GM21526 (cell line): ENCODE measurements at regions not wholly inside any gene's neighbourhood (a gene's known extent, or its start where the extent isn't known, plus 50 kb on each side); places are given as distances from the start of the nearest gene placed in this dataset.

Source experiments
- ATAC-seq: cut with Tn5 transposase; IDR thresholded peaks from one replicate; pipeline ENCODE4 v1.9.1; 2021; ENCODE audit warnings: moderate library complexity; ENCODE audit not compliant: unreplicated experiment, low FRiP score

DNA sequence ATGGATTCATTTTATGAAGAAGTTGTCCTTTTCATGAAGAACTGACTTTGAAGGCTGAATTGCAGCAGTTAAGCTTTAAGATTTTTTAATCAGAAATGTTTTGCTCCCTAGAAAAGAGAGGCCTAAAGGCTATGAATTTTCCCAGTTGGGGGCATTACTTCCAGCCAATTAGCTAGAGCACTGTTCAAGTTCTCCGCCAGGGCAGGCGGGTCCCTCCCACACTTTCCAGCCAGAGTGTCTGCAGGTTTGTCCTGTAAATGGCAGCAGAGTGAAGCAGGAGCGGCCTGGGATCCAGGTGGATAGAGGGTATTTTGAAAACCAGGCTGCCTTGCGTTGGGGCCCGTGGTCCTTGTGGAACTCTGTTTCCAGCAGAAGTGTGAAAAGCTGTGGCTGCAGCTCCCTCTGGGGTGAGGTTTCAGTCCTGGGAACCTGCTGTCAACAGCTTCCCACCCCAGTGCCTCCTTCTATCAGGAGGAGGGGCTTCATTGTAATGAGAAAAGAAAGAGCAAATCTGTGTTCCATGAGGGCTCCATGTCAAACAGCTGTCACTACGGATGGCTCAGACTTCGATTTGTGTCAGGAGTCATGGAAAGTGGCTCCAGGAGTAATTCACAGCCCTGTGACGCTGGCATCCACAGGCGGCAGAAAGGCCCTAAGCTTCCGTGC lies 210.7 kb upstream of the TMEM132C start:
- ATAC-seq = no peak

DNA sequence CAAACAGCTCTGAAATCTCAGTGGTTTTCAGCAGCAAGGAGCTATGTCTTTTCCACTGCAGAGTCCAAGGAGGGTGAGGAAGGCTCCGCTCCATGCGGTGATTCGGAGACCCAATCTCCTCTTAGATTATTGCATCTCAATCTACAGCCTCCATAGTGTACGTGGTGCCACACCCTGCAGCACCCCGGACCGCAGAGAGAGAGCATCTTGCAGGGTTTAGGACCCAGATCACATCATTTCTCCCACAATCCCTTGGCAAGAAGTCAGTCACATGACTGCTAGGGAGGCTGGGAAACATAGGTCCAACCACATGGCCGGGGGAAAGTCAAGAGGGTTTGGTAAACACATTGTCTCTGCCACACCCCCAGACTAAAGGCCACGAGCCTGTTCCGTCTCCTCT lies 209.4 kb upstream of the TMEM132C start:
- ATAC-seq = no peak

DNA sequence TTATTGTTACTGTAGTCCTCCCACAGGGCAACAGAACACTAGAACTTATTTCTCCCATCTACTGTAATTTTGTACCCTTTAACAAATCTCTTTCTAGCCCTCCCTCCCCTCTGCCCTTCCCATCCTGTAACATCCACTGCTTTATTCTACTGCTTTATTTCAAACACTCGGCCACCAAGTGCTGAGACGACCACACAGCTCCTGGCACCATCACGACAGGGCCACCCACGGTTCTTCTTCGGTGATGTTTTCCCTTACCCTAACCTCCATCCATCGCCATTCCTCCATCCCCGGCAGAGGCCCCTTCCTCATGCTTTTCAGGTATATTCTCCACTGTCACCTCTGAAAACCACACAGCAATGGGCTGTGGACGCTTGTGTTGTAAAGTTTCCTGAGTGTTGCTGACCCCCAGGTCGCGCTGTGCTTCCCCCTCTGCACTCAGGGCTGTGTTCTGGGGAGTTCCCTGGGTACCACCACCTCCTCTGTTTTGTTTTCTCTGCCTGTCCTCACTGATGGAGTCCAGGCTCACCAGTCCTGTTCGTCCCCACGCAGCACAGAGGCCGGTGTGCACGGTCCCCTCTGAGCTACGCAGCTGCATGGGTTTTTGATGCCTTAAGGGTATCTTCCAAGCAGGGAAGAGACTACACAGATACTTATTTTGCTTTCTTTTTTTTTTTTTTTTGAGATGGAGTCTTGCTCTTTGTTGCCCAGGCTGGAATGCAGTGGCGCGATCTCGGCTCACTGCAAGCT lies 207.2 kb upstream of the TMEM132C start:
- ATAC-seq = no peak

DNA sequence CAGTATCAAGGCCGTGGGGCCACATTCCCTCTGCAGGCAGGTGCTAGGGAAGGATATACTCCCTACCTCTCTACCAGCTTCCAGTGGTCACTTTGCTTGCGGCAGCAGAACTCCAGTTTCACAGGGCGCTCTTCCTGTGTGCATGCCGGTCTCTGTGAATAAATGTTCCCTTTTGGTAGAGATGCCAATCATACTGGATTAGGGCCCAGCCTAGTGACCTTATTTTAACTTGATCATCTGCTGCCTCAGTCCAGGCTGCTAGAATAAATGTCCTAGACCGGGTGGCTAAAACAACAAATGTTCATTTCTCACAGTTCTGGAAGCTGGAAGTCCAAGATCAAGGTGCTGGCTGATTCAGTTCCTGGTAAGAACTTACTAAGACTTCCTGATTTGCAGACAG lies 198.8 kb upstream of the TMEM132C start:
- ATAC-seq = no peak

DNA sequence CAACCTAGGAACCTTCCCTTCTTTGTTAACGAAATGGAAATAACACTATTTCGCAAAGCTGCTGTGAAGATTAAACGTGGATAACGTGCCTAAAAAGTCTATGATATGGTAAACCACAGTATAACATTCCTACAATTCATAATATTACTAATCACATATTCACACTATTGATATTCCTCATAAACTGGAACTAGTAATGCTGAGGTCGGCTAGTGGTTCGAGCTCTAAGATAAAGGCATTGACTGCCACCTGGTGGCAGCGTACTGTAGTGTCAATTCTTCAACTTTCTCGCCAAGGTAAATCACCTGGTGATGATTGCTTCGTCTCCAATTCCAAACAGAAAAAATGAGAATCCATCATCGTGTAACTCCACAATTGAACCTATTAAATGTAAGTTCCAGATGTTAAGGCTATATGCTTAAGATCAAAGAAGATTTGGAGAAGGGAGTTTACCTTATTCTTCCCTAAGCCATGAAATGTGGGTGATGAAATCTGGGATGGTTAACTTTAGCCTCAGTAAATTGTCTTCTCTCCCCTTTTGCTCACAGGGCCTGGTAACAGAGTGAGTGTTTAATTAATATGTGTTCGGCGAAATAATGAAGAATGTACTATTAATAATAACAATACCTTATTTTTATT lies 197.5 kb upstream of the TMEM132C start:
- no peak for ATAC-seq

DNA sequence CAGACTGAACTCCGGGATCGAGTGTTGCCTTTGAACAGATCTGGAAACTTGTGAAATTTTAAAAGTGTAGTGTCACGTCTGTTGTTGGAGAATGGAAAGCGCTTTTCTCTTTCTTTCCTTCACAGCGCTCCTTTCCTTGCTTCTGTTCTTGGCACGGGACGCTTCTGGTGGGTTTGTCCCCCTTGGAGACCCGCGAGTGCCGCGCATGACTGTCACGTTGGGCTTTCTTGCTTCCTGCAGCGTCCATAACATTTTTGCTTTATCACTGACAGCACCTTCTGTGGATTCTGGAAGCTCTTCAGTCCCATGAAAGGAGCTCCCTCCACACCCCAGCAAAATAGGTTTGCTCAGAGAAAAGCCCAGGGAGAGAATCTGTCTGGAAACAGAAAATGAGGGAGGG lies 193.0 kb upstream of the TMEM132C start:
- ATAC-seq = no peak

DNA sequence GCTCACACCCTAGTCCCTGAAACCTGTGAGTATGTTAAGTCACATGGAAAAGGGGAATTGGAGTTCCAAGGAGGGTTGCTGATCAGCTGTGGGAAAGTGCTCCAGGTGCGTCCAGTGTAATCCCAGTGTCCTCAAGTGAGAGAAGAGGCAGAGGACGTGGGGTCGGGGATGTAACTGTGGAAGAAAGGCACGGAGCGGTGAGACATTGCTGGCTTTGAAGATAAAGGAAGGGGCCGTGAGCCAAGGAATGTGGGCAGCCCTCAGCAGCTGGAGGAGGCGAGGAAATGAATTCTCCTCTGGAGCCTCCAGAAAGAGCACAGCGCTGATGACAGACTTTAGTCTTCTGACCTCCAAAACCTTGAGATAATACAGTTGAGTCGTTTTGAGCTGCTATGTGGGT lies 191.6 kb upstream of the TMEM132C start:
- no peak for ATAC-seq

DNA sequence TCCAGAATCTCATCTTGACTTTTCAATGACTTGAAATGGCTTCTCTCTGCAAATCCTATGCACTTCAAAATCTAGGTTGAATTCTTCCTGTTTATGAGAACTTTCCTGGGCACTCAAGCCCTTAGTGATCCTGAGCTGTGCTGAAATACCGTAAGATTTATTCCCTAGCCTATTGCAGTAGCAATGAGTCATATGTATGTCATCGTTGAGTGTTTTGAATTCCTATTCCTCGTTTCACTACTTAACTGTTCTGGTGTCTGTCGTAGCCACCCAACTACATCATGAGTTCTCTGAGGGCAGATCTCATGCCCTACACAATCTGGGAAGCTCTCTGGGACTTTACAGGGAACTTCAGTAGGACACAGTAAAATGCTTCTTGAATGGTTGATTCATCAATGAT lies 190.8 kb upstream of the TMEM132C start:
- no peak for ATAC-seq

DNA sequence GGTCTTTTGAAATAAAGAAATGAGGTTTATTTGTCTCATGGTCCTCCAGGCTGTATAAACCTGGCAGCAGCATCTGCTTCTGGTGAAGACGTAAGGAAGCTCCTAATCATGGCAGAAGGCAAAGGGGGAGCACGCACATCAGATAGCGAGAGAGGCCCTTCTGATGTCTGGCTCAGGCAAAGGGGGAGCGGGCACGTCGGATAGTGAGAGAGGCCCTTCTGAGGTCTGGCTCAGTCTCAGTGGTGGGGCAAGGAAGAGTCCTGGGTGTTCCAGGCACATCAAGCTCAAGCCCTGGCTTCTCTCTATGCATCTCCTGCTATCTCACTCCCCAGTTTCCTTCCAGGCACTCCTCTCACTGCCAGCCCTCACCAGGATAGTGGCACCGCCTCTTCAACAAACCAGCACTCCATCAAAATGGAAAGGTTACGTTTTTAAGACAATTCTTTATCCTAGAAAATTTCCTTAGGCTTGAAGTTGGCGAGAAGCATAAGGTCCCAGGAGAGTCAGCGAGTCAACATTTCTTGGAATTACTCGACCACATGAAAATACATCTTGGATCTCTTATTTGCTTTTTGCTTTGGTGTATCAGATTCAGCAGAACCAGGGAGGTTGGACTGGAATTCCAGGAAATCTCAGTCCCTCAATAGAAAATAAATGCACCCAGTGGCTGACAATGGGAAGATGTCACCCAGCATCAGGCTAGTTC lies 189.6 kb upstream of the TMEM132C start:
- no peak for ATAC-seq

DNA sequence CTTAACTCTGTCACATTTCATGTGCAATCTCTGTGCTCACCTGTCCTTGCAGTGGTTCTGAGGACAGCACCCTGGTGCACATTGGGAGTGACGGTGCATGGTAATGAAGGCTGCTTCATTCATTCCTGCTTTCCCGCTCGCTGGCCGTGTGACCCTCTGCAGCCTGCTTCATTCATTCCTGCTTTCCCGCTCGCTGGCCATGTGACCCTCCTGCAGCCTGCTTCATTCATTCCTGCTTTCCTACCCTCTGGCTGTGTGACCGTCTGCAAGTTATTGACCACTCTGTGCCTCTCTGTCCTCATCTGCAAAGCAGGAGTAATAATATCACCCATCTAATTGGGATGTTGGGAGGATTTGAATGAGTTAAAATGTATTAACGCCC lies 189.1 kb upstream of the TMEM132C start:
- ATAC-seq = no peak

DNA sequence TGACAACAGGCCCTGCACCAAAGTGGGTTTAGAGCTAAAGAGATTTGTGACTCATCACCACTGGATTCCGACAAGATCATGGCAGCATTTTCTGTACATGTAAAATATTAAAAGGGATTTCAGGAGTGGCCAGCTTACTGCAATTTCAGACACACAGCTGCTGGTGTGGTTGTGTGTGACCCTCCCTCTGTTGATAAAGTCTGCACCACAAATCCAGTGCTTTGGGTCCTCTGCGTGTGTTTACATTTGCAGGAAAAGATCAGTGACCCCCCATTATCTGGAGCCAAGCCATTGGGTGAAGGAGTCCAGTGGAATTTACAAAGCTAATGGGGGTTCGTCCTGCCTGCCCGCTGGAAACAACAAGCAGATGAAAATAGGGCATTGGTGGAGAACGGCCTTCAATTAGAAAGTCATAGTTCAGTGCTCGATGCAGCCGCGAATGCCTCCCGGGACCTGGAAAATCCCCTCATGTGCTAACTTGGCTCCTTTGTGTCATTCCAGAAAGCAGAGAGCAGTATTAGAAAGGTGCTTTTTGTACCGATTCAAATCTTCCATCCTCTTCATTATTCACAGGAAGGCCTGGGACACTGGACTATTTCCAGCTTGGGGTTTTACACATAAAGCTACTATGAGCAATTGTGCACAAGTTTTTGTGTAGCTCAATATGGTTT lies 188.5 kb upstream of the TMEM132C start:
- ATAC-seq = no peak

DNA sequence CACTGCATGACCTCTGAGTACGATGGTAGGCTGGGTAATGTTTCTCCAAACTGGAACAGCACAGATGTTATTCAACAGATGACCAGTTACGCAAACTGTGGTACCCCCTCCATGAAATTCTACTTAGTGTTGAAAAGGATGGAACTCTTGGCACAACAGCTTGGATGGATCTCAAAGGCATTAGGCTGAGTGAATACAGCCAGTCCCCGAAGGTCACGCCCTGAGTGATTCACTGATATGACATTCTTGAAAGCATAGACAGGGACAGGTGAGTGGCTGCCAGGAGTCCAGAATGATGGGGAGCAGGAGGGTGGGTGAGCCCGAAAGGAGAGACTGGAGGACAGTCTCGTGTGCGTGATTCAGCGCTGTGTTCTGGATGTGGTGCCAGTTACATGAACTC lies 187.5 kb upstream of the TMEM132C start:
- no peak for ATAC-seq

DNA sequence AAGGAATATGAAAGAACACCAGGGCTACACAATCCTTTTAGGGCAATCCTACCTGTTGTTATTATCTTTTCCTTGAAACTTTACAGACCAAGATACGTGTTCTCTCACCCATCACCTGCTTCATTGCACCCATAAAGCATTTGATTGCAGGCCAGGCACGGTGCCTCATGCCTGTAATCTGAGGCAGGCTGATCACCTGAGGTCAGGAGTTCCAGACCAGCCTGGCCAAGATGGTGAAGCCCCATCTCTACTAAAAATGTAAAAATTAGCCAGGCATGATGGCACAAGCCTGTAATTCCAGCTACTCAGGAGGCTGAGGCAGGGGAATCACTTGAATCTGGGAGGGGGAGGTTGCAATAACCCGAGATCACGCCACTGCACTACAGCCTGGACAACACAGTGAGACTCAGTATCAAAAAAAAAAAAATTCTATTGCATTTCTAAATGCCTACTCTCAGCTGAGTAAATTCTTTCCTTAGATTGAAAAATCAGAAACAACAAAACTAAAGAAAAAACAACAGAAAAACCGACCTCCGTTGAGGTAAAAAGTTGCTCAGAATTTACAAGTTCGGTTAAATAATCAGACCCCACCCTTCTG lies 183.7 kb upstream of the TMEM132C start:
- no peak for ATAC-seq

DNA sequence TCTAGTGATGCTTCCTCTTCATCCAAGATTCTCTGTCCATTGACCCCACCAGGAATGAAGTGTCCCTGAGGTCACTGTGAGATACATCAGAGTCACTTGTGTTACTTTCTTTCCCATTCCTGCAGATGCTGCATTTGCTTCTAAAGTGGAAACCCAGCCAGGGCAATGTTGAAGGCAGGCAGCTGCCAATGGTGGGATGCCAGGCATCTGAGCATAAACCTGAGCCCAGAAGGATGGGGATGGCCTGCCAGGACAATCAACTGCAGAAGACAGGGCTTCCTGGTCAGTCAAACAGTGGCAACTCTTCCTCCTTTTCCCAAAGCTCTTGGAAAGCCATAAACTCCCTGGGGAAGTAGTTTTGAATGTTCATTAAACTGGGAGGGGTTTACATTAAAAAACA lies 178.0 kb upstream of the TMEM132C start:
- ATAC-seq = no peak

DNA sequence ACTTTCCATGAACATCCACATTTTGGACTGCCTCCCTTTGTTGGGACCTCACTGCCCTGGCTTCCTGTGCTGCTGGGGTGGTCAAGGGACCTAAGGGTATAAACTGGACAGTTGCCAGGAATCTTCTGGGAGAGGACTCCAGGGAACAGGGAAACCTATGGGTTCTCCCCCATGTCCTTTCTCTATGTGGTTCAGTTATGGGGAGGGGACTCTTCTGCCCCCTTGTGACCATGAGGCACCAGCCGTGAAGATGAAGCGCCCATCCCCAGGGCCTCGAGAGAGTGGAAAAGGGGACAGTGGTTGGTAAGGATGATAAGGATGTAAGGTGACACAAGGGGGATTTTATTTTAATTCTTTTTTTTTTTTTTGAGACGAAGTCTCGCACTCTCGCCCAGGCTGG lies 177.0 kb upstream of the TMEM132C start:
- no peak for ATAC-seq

DNA sequence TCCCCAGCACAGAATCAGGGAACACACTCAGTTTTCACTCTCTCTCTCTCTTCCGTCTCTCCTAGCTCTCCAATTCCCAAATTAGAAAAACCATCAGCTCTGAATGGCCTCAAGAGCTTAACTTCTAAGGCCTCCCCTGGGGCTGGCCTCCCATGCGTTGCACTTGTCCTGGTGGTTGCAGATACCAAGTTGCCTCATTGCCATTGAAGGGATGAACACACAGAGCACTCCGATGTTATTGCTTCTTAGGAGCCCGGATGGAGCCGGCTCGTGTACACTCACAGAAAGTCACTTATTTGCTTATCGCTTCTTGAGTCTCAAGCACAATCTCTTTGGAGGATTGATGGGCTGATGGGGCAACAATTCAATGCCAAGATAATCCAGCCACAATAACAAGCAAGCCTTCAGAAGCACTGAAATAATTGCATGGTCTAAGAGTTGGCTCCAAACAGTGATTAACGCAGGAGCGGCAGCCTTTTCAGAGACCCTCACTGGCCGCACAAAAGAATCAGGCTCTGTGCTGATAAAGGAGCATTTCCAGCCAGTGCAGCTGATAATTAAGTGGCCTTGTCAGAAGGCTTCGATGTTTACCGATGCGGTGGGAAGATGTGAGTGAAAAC lies 175.8 kb upstream of the TMEM132C start:
- ATAC-seq = no peak

DNA sequence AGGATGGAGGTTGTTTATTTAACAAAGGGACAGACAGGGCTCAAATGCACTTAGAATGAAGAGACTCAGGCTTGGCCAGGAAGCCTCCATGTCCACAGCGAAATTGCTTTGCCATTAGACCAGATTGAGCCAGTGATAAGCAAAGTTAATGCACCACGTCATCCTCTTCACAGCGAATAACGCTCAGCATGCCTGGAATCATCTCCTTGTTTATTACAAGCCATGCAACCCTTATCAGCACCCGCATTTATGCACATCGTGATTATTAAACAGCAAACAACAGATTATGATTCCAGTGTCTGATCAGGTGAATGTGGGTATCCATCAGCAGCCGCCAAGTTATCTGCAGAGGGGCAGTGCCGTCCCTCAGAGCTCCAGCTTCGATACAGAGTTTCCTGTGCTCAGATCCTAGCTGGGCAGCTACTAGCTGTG lies 175.0 kb upstream of the TMEM132C start:
- no peak for ATAC-seq

DNA sequence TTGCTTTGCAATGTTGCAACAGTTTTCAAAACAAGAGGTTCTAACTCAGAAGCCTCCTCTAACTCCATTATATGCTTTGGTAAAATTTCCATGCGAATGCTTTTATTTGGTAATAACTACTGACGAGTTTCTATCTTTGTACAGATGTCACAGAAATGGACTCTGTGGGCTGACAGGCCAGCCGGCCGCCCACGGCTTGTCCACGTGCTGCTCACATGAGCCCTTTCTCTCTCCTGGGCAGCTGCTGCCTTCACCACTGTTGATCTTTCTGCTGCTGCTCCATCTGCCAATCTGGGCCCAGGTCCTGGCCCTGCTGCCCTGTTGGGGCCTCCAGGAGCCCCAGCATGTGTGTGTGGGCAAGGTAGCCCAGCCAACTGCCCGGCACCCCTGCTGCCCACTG lies 168.2 kb upstream of the TMEM132C start:
- no peak for ATAC-seq

DNA sequence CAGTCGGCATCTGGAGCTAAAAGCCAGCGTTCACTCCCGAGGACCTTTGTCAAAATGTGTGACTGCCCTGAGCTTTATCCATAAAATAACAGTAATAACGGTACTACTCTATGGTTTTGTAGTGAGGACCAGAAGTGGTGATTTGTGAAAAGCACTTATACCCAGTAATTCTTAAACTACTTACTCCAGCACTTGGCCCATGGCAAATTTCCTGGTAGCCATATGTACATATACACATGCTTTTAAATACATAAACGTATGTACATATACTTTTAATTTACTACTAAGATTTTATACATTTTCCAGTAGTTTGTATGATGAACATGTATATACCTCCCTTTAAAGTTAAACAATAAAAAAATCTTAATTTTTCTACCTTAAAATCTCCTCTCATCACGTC lies 163.8 kb upstream of the TMEM132C start:
- no peak for ATAC-seq

DNA sequence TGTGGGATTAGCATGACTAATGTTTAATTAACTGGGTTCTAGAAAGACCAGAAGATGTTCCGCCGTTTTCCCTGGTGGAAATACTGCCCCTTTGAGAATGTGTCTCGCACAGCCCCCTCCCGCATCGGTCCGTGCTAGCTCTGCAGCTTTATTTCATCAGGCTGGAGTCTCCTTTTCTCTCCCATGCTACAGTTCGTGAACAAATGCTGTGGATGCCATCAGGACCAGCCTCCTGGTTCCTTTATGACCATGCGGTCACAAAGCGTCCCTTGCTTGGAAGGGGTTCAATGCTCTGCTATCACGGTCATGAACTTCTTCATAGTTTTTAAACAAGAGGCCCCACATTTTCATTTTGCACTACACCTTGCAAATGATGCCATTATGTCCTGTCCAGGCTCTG lies 157.7 kb upstream of the TMEM132C start:
- no peak for ATAC-seq
